ENCODE measurements at regions not wholly inside any gene's neighbourhood (a gene's known extent, or its start where the extent isn't known, plus 50 kb on each side); places are given as distances from the start of the nearest gene placed in this dataset.

GRCh38 chr14:101395779-101396178, 165.5 kb upstream of the DIO3 start:
- DNase-seq: no peak

- DNase-seq: no peak
These were observed 164.1 kb upstream of the DIO3 start for GRCh38 chr14:101397206-101397605.

- DNase-seq: no peak
These were observed 163.3 kb upstream of the DIO3 start for GRCh38 chr14:101398011-101398410.

GRCh38 chr14:101399737-101400517, 161.4 kb upstream of the DIO3 start:
- DNase-seq: no peak

DNA sequence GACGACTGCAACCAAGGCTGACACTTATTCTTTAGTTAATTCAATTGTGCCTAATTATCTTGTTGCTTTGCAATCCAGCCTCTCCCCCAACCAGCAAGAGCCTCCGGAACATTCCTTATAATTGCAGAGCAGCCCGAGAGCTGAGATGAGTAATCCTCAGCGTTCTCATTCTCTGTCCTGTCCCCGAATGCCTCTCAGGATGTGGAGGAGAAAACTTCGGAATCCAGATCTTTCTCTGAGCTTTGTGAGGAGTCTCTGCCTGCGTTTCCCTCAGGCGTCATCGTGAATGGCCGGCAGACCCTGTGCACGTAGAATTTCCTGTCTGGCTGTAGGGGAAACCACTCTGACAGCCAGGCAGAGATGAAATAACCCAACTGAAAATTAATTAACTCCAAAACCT, 160.5 kb upstream of the DIO3 start:
- DNase-seq: no peak

GRCh38 chr14:101402936-101403660, 158.2 kb upstream of the DIO3 start:
- no peak for DNase-seq

DNA sequence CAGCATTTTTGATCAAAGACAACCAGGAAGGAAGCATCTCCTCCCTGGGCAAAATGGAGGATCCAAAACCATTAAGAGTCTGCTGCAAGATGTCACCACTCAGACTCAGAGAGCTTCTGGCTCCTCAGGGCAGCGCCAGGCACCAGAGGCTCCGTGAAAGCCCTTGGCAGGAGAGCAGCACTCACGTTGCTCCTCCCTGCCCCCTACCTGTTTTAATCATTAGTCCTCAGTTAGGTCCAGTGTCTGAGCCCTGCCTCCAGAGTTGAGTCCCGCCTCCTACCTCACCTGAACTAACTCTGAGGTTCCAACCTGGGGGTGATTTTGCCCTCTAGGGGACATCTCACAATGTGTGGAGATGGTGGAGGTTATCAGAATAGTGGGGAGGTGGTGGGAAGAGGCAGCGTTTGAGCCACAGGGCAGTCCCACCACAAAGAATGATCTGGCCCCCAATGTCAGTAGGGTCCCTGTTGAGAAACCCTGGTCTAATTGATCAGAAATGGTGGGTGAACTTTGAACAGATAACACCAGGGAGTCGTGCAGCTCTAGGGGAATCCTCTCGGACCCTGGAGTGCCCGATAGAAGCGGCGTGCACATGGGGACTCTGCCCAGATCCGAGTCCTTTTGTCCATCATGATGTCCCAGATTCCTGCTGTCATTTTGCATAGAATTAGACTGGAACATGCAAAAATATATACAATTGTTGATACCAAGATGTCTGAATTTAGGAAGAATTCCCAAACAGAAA, 156.7 kb upstream of the DIO3 start:
- DNase-seq: no peak

- DNase-seq: no peak
These were observed 156.0 kb upstream of the DIO3 start for GRCh38 chr14:101405171-101405883.

DNA sequence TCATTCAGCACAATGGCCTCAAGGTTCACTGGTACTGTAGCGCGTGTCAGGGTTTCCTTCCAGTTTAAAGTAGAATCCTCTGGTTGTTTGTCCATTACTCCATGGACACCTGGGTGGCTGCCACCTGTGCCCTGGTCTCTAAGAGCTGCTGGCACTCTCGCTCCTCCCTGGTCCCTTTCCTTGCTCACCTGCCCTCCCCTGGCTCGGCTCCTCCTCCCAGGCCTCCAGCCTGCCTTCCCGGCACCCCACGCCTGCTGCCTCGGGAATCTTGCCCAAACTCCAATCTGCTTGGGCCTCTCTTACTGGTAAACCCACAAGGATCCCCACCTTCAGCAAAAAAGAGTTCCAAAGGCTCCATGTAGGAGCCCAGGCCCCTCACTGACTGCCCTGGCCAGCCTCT, 154.4 kb upstream of the DIO3 start:
- DNase-seq: no peak

DNA sequence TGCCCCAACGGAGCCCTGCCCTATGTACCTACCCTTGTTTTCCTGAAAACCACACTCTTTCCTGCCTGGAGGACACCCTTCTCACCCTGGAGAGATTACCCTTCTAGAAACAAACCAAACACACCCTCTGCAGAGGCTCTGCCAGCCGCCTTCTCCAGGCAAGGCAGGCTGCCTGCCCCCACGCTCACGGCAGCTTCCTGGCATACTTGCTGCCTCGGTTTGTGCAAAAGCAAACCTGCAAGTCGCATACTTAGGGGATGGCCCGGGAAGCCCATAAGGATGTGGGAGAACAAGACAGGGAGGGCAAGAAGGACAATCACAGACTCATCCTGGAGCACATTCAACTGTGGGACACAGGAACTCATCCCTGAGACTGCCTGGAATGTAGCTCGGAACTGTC, 154.0 kb upstream of the DIO3 start:
- DNase-seq: no peak

GRCh38 chr14:101408077-101408831, 153.0 kb upstream of the DIO3 start:
- no peak for DNase-seq

DNA sequence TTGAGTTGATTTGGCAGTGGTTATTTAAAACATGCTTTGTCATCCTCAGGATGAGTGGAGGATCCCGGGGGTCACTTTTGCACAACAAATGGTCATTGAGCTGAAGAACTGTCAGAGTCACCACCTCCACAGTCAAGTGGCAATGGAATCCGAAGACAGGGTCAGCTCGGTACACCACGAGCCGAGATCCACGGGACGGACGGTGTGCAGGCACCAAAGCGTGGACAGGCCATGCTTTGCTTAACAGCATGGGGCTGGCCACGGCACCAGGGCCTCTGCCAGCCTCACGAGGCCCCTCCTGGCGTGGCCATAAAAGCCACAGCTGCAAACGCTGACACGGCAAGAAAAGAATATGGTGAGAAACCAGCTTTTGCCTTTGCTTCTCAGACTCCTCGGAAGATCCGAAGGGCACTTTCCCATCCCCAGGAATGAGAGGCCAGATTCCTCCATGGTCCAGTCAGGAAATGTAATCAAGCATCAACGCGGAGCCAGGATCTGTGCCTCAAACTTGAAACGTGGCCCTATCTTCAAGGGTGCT, 152.2 kb upstream of the DIO3 start:
- DNase-seq: no peak

DNA sequence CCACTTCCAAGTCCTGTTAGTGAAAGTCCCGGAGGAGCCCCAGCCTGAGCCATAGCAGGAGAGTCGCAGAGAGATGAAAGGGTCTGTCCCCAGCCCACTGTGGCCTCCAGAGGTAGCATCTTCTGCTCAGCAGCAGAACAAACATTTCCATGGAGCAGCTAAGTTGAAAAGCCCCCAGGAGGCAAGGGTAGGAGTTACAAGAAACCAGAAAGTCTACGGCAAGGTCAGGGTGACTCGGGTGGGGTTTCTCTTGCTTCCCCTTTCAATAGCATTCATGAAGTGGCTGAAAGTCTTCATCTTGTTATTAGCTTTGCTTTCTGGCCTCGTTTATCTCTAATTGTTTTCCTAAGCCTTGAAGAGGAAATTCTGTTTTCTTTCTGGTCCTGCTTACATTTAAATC, 151.2 kb upstream of the DIO3 start:
- no peak for DNase-seq

- no peak for DNase-seq
These were observed 150.1 kb upstream of the DIO3 start for GRCh38 chr14:101411151-101411550.

DNA sequence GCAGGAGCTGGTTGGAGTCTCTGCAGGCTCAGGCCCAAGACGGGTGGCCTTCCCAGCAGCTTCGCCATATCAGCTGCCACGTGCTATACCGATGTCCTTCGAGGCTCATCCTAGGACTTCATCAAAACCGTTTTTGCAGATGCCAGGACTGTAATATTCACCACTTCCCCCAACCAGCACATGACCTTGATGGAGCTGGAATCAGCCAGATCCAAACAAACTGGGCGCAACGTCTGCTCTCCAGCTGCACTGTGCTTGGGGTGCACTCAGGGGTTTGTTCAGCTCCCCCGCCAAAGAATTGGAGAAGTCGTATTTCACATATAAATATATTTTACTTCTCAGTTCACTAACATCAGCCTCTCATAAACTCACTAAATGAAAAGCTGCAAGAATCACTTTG, 149.5 kb upstream of the DIO3 start:
- DNase-seq: no peak

- no peak for DNase-seq
These were observed 148.6 kb upstream of the DIO3 start for GRCh38 chr14:101412739-101413138.

DNA sequence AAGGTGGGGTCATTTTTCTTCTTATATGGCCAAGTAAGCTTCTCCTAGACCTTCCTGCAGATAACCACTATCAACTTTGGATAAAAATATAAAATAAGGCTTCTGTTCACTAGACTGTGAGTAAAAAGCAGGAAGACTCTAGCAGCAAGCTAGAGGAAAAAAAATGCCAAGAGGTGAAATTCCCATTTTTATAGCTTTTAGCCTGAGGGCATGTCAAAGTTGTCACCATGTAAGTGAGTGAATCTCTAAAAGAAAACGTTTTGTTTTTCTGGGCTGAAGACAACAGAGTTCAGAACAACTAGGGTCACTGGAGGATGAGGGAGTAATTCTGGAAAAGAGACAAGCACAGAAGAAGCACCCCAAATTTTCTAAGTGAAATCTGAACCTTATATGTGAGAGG, 143.9 kb upstream of the DIO3 start:
- DNase-seq: no peak

DNA sequence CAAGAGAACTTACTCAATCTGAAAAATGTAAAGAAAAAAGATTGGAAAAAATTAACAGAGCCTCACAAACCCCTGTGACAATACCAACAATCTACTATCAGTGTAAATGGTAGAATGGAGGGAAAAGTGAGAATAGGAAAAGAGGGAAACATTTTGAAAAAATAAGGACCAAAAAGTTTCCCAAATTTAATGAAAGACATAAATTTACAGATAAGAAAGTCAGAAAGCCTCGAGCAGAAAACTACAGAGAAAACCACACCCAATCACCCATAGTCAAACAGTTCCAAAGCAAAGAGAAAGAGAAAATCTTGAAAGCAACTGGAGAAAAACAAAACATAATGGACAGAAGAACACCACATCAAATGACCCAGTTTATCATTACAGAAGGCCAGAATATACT, 142.7 kb upstream of the DIO3 start:
- DNase-seq: no peak

DNA sequence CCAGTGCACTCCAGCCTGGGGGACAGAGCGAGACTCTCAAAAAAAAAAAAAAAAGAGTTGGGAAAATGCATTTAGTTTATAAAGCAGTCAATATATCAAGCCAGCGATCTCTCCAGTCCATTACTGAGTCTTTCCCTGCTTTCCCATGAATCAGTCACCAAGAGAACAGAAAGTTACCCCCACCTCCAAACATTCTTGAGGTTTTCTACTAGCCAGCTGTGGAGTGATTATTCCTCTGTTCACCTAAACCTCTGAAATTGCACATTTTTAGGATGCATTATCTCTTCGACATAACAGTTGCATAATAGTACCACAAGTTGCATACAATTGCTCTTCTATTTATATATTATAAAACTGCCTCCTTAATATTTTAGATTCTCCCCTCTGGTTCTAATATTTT, 134.8 kb upstream of the DIO3 start:
- no peak for DNase-seq

DNA sequence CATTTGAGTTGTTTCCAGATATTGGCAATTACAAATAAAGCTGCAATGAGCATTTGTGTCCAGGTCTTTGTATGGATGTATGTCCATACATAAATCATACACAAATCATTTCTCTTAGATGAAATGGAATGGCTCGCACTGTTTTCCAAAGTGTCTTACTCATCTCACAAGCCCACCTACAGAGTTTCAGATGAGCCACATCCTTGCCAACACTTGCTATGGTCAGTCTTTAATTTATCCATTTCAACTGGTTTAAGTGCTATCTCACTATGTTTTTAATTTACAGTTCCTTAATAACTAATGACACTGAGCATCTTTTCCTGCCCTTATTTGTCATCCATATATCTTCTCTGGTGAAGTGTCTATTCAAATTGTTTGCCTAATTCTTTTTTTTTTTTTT, 132.9 kb upstream of the DIO3 start:
- no peak for DNase-seq

DNA sequence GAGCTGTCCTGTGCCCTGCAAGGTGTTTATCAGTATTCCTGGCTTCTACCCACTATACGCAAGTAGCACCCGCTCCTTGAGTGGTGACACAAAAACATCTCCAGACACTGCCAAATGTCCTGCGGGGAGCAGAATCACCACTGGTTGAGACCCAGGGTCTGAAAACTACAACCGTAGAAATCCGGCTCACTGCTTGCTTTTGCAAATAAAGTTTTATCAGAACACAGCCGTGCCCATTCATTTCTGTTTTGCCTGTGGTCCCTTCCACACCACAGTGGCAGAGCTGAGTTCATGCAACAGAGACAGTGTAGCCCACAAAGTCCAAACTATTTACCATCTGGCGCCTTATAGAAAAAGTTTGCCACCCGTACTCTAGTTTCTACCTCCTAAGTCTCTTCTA, 125.7 kb upstream of the DIO3 start:
- no peak for DNase-seq

DNA sequence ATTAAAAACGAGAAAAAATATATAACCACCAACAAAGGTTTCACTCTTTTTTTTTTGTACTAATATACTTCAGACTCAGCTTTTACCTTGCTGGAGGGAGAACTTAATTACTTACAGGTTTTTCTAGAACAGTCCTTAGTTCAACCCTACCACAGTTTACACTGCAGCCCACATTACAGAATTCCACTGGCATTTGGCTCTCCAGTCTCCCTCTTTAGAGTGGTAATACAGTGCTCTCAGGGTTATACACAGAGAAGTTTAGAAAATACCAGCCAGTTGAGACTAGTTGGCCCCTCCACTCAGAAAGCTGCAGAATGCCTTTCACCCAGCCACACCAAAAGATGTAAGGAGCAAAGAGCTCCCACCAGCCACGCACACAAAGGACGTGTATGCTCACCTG, 122.3 kb upstream of the DIO3 start:
- DNase-seq: no peak
